OCI-LY7 (cell line): ENCODE measurements at regions not wholly inside any gene's neighbourhood (a gene's known extent, or its start where the extent isn't known, plus 50 kb on each side); places are given as distances from the start of the nearest gene placed in this dataset.

Source experiments
- CTCF ChIP-seq: fragments of 200-600 bp; sonication (generic); conservative IDR thresholded peaks from 2 replicates; pipeline ENCODE4 v1.5.1; 2014; ENCODE audit warnings: mild to moderate bottlenecking, antibody characterized with exemption, low read length, moderate library complexity, mixed read lengths
- EZH2phosphoT487 ChIP-seq: fragments of 200-600 bp; sonication (generic); IDR thresholded peaks from 2 replicates; pipeline ENCODE4 v1.6.1; 2018; ENCODE audit warnings: low read depth, borderline replicate concordance, mild to moderate bottlenecking, mixed run types, antibody characterized with exemption, low read length, moderate library complexity, mixed read lengths

DNA sequence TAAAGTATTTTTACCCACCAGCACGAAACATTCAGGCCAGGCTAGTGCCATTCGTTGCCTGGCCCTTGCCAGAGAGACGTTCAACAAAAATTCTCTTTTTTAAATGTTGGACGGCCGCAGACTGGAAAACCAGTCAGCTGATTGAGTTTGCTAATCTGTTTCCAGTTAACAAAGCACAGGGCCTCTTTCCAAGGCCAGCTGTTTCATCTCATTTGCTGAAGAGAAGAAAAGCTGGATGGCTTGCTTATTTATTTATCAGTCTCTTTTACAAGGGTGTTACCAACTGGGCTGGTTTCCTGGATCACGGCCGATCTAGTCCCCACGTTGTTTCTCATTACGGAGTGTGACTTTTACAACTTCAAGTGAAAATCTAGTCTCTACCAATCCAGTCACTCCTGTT is 418.7 kb upstream of the DYNLRB2 start:
- TF ChIP-seq CTCF (no peak), EZH2phosphoT487 (no peak)
